GM23248 (cell line): ENCODE measurements at regions not wholly inside any gene's neighbourhood (a gene's known extent, or its start where the extent isn't known, plus 50 kb on each side); places are given as distances from the start of the nearest gene placed in this dataset.

Source experiments
- EZH2 ChIP-seq: fragments of 200-600 bp; sonication (generic); IDR thresholded peaks from 2 replicates; pipeline ENCODE4 v1.6.1; 2018; ENCODE audit warnings: antibody characterized with exemption, mild to moderate bottlenecking; ENCODE audit not compliant: insufficient read depth, poor library complexity, severe bottlenecking
- EZH2phosphoT487 ChIP-seq: fragments of 200-600 bp; sonication (generic); IDR thresholded peaks from 2 replicates; pipeline ENCODE4 v1.6.1; 2018; ENCODE audit warnings: antibody characterized with exemption, moderate library complexity, mild to moderate bottlenecking, low read depth; ENCODE audit not compliant: insufficient read depth

DNA sequence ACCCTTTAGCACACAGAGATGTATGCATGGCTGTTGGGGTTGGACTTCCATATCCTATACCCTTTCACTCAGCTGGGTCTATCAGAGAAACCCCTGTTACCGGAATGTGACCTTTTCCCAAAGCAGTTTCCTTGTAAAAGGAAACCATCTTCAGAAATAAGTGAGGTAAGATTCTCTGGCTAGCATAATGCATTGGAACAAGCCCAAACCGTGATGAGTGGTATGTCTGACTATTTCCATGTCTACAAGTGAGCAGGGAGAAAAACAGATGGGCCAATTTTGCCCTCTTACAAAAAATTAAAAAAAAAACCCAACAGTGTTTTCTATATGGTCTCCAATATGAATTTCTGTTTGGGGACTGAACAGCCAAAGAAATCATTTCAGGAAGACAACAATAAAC, 283.9 kb downstream of the SMARCA1 start:
- TF ChIP-seq EZH2phosphoT487 (no peak), EZH2 (no peak)
